Lung (tissue), 11 donors: ENCODE measurements at regions not wholly inside any gene's neighbourhood (a gene's known extent, or its start where the extent isn't known, plus 50 kb on each side); places are given as distances from the start of the nearest gene placed in this dataset.

ENCODE experiments used
- ATAC-seq: fragments of 200-7000 bp; cut with Tn5 transposase; one replicate; pipeline ENCODE4 v1.9.1; 2020; ENCODE audit warnings: moderate number of reproducible peaks; ENCODE audit not compliant: insufficient read depth, low FRiP score
- DNase-seq, 3 donors: peaks; one replicate each; pipeline ENCODE4 v3.0.0-alpha.2; 2013 to 2017
- H3K27ac ChIP-seq, 2 donors: one replicate each; pipeline ENCODE4 v1.5.1; 2013; ENCODE audit warnings: mild to moderate bottlenecking in 2 of 2, moderate library complexity in 2 of 2, control low read depth in 1 of 2, inconsistent platforms in 1 of 2, low read depth in 1 of 2, low read length in 1 of 2
- H3K27me3 ChIP-seq, 3 donors: one replicate each; pipeline ENCODE4 v1.5.1; 2013; ENCODE audit warnings: low read length in 2 of 3; ENCODE audit not compliant: control insufficient read depth in 3 of 3, insufficient read depth in 3 of 3
- H3K36me3 ChIP-seq, 4 donors: one replicate each; pipeline ENCODE4 v1.5.1; 2013; ENCODE audit warnings: low read length in 4 of 4, mild to moderate bottlenecking in 1 of 4, moderate library complexity in 1 of 4; ENCODE audit not compliant: control insufficient read depth in 4 of 4, insufficient read depth in 4 of 4
- H3K4me1 ChIP-seq, 5 donors: one replicate each; pipeline ENCODE4 v1.5.1; 2013; ENCODE audit warnings: low read length in 5 of 5, mild to moderate bottlenecking in 2 of 5, moderate library complexity in 1 of 5; ENCODE audit not compliant: control insufficient read depth in 5 of 5, insufficient read depth in 5 of 5
- H3K4me3 ChIP-seq: one replicate; pipeline ENCODE4 v1.5.1; 2013; ENCODE audit warnings: mild to moderate bottlenecking, control low read depth, moderate library complexity
- H3K9ac ChIP-seq, 2 donors: one replicate each; pipeline ENCODE4 v1.5.1; 2013; ENCODE audit warnings: low read length in 2 of 2, control low read depth in 1 of 2; ENCODE audit not compliant: insufficient read depth in 1 of 2
- H3K9me3 ChIP-seq, 4 donors: one replicate each; pipeline ENCODE4 v1.5.1; 2013; ENCODE audit warnings: low read length in 3 of 4, mild to moderate bottlenecking in 1 of 4, moderate library complexity in 1 of 4; ENCODE audit not compliant: control insufficient read depth in 4 of 4, insufficient read depth in 3 of 4
- CTCF ChIP-seq: IDR thresholded peaks from 2 replicates; pipeline ENCODE4 v1.5.1; 2012; ENCODE audit warnings: mild to moderate bottlenecking; ENCODE audit errors: control extremely low read depth, extremely low read depth
- WGBS, 2 donors: extraction: QIAGEN DNeasy Blood & Tissue Kit; methylation state at CpG; one replicate each; pipeline ENCODE4 v1.1.7; 2013; 5-methylcytosine and 5-hydroxymethylcytosine counted together
- donor health status: control.
- donor health status: control.
- donor health status: Bipolar disorder and iron deficiency.
- donor health status: healthy.
- donor health status: DM: yes; HTN: yes; CAD: no.

- Histone ChIP-seq H3K27ac (no peak overlapping the region), H3K36me3 (no peaks in the 10 kb centered on the region), H3K4me3 (no peak overlapping the region), H3K9me3 (no peaks in the 10 kb centered on the region), H3K27me3 (peaks cover 0 to 4% (median 0%) of the 10 kb centered on the region in 3 donors), H3K9ac (no peak overlapping the region), H3K4me1 (peaks cover 5 to 16% (median 8%) of the 10 kb centered on the region in 5 donors)
- 35 to 48% methylated on average over 12 of the region's 12 CpGs for WGBS, 2 donors
- DNase-seq = peak in 1 of 3 donors; percentile 45
- ATAC-seq = no peak
- TF ChIP-seq CTCF = no peak
These were observed 278.6 kb upstream of the TLE3 start for GRCh38 chr15:70376031-70376928.

- Histone ChIP-seq H3K27ac (no peak overlapping the region), H3K36me3 (no peaks in the 10 kb centered on the region), H3K27me3 (peaks cover 0 to 4% (median 0%) of the 10 kb centered on the region in 3 donors), H3K9me3 (no peaks in the 10 kb centered on the region), H3K9ac (no peak overlapping the region), H3K4me1 (peaks cover 5 to 16% (median 8%) of the 10 kb centered on the region in 5 donors), H3K4me3 (no peak overlapping the region)
- DNase-seq (peak in 1 of 3 donors; percentile 4), ATAC-seq (no peak)
- no peak for TF ChIP-seq CTCF
- WGBS, 2 donors = 84 to 87% methylated on average over 3 of the region's 3 CpGs
These were observed 277.9 kb upstream of the TLE3 start for GRCh38 chr15:70375586-70375985.

GRCh38 chr15:70375006-70375431 lies 277.3 kb upstream of the TLE3 start:
- ATAC-seq = no peak

More at GRCh38 chr15:70375006-70375431, 277.3 kb upstream of the TLE3 start:
- 54 to 70% methylated on average over 13 of the region's 13 CpGs for WGBS, 2 donors
- Histone ChIP-seq H3K4me1 (peaks cover 5 to 16% (median 8%) of the 10 kb centered on the region in 5 donors), H3K27ac (no peak overlapping the region), H3K9ac (no peak overlapping the region), H3K9me3 (no peaks in the 10 kb centered on the region), H3K27me3 (peaks cover 0 to 4% (median 0%) of the 10 kb centered on the region in 3 donors), H3K4me3 (no peak overlapping the region), H3K36me3 (no peaks in the 10 kb centered on the region)
- no peak for TF ChIP-seq CTCF
- peak in 1 of 3 donors; percentile 6 for DNase-seq
